SH-SY5Y (cell line): ENCODE measurements at regions not wholly inside any gene's neighbourhood (a gene's known extent, or its start where the extent isn't known, plus 50 kb on each side); places are given as distances from the start of the nearest gene placed in this dataset.

Experiments
- GATA2 ChIP-seq: IDR thresholded peaks from 2 replicates; pipeline ENCODE4 v1.6.1; 2011; ENCODE audit warnings: mild to moderate bottlenecking, low read depth, low read length
- GATA3 ChIP-seq: IDR thresholded peaks from 2 replicates; pipeline ENCODE4 v1.6.1; 2011; ENCODE audit warnings: low read depth, mild to moderate bottlenecking, low read length, moderate library complexity

DNA sequence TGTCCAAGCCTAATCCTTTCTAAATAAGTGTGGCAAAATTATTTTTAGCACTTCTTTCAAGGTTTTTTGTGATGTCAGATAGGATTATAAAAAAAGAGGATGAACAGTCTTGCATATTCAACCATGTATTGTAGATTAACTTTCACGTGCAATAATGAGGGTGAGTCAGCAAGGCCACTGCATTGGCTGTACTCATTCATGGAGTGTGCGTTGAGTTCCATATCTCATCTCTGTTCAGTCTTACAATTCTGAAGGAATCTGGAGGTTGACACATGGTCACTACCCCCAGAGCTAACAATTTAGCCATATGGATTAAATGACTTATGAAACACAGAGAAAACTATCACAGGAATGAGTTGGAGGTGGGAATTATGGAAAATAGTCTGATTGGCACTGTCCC lies 810.5 kb downstream of the SLC4A3 start:
- TF ChIP-seq GATA2 (no peak), GATA3 (no peak)
